ENCODE measurements at regions not wholly inside any gene's neighbourhood (a gene's known extent, or its start where the extent isn't known, plus 50 kb on each side); places are given as distances from the start of the nearest gene placed in this dataset.

DNA sequence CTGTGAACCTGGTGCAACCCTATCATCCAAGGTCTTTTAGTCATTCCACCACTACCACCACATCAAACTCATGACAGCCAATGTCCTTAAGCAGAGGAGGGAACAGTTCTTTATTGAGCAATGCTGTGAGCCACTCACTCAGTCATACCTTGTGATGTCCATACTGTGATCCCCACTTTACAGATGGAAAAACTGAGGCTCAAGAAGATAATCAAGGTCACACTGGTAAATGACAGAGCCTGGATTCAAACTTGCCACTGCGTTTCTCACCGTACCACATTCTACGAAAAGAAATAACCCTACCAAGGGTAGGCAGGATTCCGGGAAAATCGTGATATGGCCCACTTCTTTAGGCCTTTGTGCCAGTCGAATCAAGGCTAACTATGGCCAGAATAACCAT is 172.6 kb downstream of the CCT6B start:
- Histone ChIP-seq H3K9ac (ENCODE audit: low read depth in 1 of 2, low read length in 2 of 2) (no peak overlapping the region), H3K36me3 (ENCODE audit: control insufficient read depth in 4 of 4, insufficient read depth in 3 of 4, low read depth in 1 of 4, low read length in 3 of 4) (no peaks in the 10 kb centered on the region), H3K4me3 (ENCODE audit: low read depth in 1 of 3, low read length in 3 of 3) (no peak overlapping the region), H3K27ac (ENCODE audit: low read depth in 1 of 2, low read length in 2 of 2) (no peak overlapping the region), H3K4me1 (ENCODE audit: control insufficient read depth in 4 of 4, insufficient read depth in 4 of 4, low read length in 3 of 4) (no peaks in the 10 kb centered on the region), H3K9me3 (ENCODE audit: control insufficient read depth in 4 of 4, low read length in 3 of 4) (no peaks in the 10 kb centered on the region), H3K27me3 (ENCODE audit: control insufficient read depth in 4 of 4, insufficient read depth in 4 of 4, low read length in 3 of 4) (peaks cover 0 to 2% (median 0%) of the 10 kb centered on the region in 4 donors)
- TF ChIP-seq SP1 (IDR thresholded peaks at IDR 0.05) (no peak), GABPA (IDR thresholded peaks at IDR 0.05 in 1 of 2, conservative IDR thresholded peaks at IDR 0.05 in 1 of 2) (no peak), HNF4G (IDR thresholded peaks at IDR 0.05) (no peak), CTCF (IDR thresholded peaks at IDR 0.05; ENCODE audit: low read depth, low read length, missing input control) (no peak), HNF4A (conservative IDR thresholded peaks at IDR 0.05) (no peak), RAD21 (IDR thresholded peaks at IDR 0.05) (no peak), RXRA (IDR thresholded peaks at IDR 0.05) (no peak), EGR1 (IDR thresholded peaks at IDR 0.05; ENCODE audit: low read depth in 2 of 2) (no peak), MAX (IDR thresholded peaks at IDR 0.05) (no peak), JUND (IDR thresholded peaks at IDR 0.05) (no peak), YY1 (IDR thresholded peaks at IDR 0.05) (no peak), FOXA2 (IDR thresholded peaks at IDR 0.05) (no peak), TAF1 (conservative IDR thresholded peaks at IDR 0.05) (no peak), REST (IDR thresholded peaks at IDR 0.05) (no peak), NR2F2 (IDR thresholded peaks at IDR 0.05) (no peak)
- TF ChIP-seq, protein P1, sequence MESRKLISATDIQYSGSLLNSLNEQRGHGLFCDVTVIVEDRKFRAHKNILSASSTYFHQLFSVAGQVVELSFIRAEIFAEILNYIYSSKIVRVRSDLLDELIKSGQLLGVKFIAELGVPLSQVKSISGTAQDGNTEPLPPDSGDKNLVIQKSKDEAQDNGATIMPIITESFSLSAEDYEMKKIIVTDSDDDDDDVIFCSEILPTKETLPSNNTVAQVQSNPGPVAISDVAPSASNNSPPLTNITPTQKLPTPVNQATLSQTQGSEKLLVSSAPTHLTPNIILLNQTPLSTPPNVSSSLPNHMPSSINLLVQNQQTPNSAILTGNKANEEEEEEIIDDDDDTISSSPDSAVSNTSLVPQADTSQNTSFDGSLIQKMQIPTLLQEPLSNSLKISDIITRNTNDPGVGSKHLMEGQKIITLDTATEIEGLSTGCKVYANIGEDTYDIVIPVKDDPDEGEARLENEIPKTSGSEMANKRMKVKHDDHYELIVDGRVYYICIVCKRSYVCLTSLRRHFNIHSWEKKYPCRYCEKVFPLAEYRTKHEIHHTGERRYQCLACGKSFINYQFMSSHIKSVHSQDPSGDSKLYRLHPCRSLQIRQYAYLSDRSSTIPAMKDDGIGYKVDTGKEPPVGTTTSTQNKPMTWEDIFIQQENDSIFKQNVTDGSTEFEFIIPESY (IDR thresholded peaks at IDR 0.05) = no peak
- whole genome bisulfite sequencing = 87% methylated on average over 6 of the region's 6 CpGs
- no peak for DNase-seq (ENCODE audit: low spot score)

- no peaks in the 10 kb centered on the region for H3K36me3 ChIP-seq (ENCODE audit: control insufficient read depth in 4 of 4, insufficient read depth in 3 of 4, low read depth in 1 of 4, low read length in 3 of 4)
- H3K9me3 ChIP-seq (ENCODE audit: control insufficient read depth in 4 of 4, low read length in 3 of 4) = peaks cover 7 to 26% (median 15%) of the 10 kb centered on the region in 4 donors
- no peak for TF ChIP-seq CTCF (IDR thresholded peaks at IDR 0.05; ENCODE audit: low read depth, low read length, missing input control)
- TF ChIP-seq TAF1 (conservative IDR thresholded peaks at IDR 0.05) = no peak
- no peak for TF ChIP-seq JUND (IDR thresholded peaks at IDR 0.05)
- TF ChIP-seq RAD21 (IDR thresholded peaks at IDR 0.05) = no peak
- no peak for TF ChIP-seq HNF4G (IDR thresholded peaks at IDR 0.05)
- no peak for TF ChIP-seq GABPA (IDR thresholded peaks at IDR 0.05 in 1 of 2, conservative IDR thresholded peaks at IDR 0.05 in 1 of 2)
- TF ChIP-seq, protein P2, sequence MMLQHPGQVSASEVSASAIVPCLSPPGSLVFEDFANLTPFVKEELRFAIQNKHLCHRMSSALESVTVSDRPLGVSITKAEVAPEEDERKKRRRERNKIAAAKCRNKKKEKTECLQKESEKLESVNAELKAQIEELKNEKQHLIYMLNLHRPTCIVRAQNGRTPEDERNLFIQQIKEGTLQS (IDR thresholded peaks at IDR 0.05) = no peak
- no peak for TF ChIP-seq FOXA2 (IDR thresholded peaks at IDR 0.05)
- no peak for TF ChIP-seq REST (IDR thresholded peaks at IDR 0.05)
- TF ChIP-seq FOXA1 (IDR thresholded peaks at IDR 0.05) = no peak
- H3K4me3 ChIP-seq (ENCODE audit: low read depth in 1 of 3, low read length in 3 of 3) = no peak overlapping the region
- H3K27me3 ChIP-seq (ENCODE audit: control insufficient read depth in 4 of 4, insufficient read depth in 4 of 4, low read length in 3 of 4) = no peaks in the 10 kb centered on the region
- H3K27ac ChIP-seq (ENCODE audit: low read depth in 1 of 2, low read length in 2 of 2) = no peak overlapping the region
- WGBS = 43% methylated on average over 4 of the region's 4 CpGs
- no peaks in the 10 kb centered on the region for H3K4me1 ChIP-seq (ENCODE audit: control insufficient read depth in 4 of 4, insufficient read depth in 4 of 4, low read length in 3 of 4)
- no peak overlapping the region for H3K9ac ChIP-seq (ENCODE audit: low read depth in 1 of 2, low read length in 2 of 2)
- DNase-seq (ENCODE audit: low spot score) = no peak
Observed at GRCh38 chr17:34784526-34784925, 176.7 kb downstream of the CCT6B start.
